OCI-LY1 (cell line): ENCODE measurements at regions not wholly inside any gene's neighbourhood (a gene's known extent, or its start where the extent isn't known, plus 50 kb on each side); places are given as distances from the start of the nearest gene placed in this dataset.

ENCODE experiments used
- H2AFZ ChIP-seq: fragments of 200-600 bp; sonication (generic), shearing (Covaris generic); 2 replicates; pipeline ENCODE4 v1.6.0; 2014; ENCODE audit warnings: antibody characterized with exemption, mild to moderate bottlenecking, low read length
- H3F3A ChIP-seq: fragments of 200-600 bp; sonication (generic), shearing (Covaris generic); 2 replicates; pipeline ENCODE4 v1.6.0; 2014; ENCODE audit warnings: mild to moderate bottlenecking, antibody characterized with exemption, low read length, moderate library complexity; ENCODE audit not compliant: insufficient read depth
- H3K27ac ChIP-seq: fragments of 200-600 bp; sonication (generic); 2 replicates; pipeline ENCODE4 v1.5.1; 2014; ENCODE audit warnings: low read length, mixed run types, mild to moderate bottlenecking, low read depth; ENCODE audit not compliant: poor library complexity, severe bottlenecking
- H3K27me3 ChIP-seq: fragments of 200-600 bp; sonication (generic); 2 replicates; pipeline ENCODE4 v1.6.0; 2014; ENCODE audit warnings: antibody characterized with exemption, mild to moderate bottlenecking, low read length, moderate library complexity; ENCODE audit not compliant: insufficient read depth
- H3K36me3 ChIP-seq: fragments of 200-600 bp; sonication (generic); 2 replicates; pipeline ENCODE4 v1.6.1; 2014; ENCODE audit warnings: mild to moderate bottlenecking, antibody characterized with exemption, low read length, moderate library complexity, mixed read lengths; ENCODE audit not compliant: insufficient read depth
- H3K4me1 ChIP-seq: fragments of 200-600 bp; sonication (generic); 2 replicates; pipeline ENCODE4 v1.5.1; 2014; ENCODE audit warnings: mild to moderate bottlenecking, low read length, moderate library complexity; ENCODE audit not compliant: insufficient read depth, severe bottlenecking
- H3K4me2 ChIP-seq: fragments of 200-600 bp; sonication (generic), shearing (Covaris generic); 2 replicates; pipeline ENCODE4 v1.6.1; 2014; ENCODE audit warnings: low read length
- H3K4me3 ChIP-seq: fragments of 200-600 bp; sonication (generic); 2 replicates; pipeline ENCODE4 v1.5.1; 2014; ENCODE audit warnings: low read length, low read depth, mild to moderate bottlenecking, mixed read lengths; ENCODE audit not compliant: poor library complexity, severe bottlenecking
- H3K79me2 ChIP-seq: fragments of 200-600 bp; shearing (Covaris generic); 2 replicates; pipeline ENCODE4 v1.6.1; 2016; ENCODE audit warnings: mixed run types, low read length, mixed read lengths; ENCODE audit not compliant: insufficient read depth
- H3K9ac ChIP-seq: fragments of 200-600 bp; sonication (generic), shearing (Covaris generic); 2 replicates; pipeline ENCODE4 v1.6.1; 2014; ENCODE audit warnings: mild to moderate bottlenecking, low read length, mixed read lengths
- H3K9me2 ChIP-seq: fragments of 200-600 bp; sonication (generic), shearing (Covaris generic); 2 replicates; pipeline ENCODE4 v1.6.1; 2014; ENCODE audit warnings: low read depth, mild to moderate bottlenecking, low read length, mixed read lengths
- H3K9me3 ChIP-seq: fragments of 200-600 bp; shearing (Covaris generic); 2 replicates; pipeline ENCODE4 v1.6.1; 2014; ENCODE audit warnings: low read length, mixed read lengths
- H4K20me1 ChIP-seq: fragments of 200-600 bp; sonication (generic), shearing (Covaris generic); 2 replicates; pipeline ENCODE4 v1.6.0; 2016; ENCODE audit warnings: mild to moderate bottlenecking, low read length; ENCODE audit not compliant: insufficient read depth
- CTCF ChIP-seq: fragments of 200-600 bp; sonication (generic), shearing (Covaris generic); IDR thresholded peaks from 2 replicates; pipeline ENCODE4 v1.5.1; 2017; ENCODE audit warnings: mild to moderate bottlenecking, antibody characterized with exemption, low read length, moderate library complexity, mixed read lengths
- EZH2 ChIP-seq: fragments of 200-600 bp; sonication (generic), shearing (Covaris generic); IDR thresholded peaks from 2 replicates; pipeline ENCODE4 v1.8.0; 2017; ENCODE audit warnings: borderline replicate concordance, mixed run types, mild to moderate bottlenecking, antibody characterized with exemption, low read length, moderate library complexity, mixed read lengths

GRCh38 chr5:60323596-60323995 lies 376.4 kb downstream of the DEPDC1B start:
- no peaks in the 10 kb centered on the region for H3K4me1 ChIP-seq
- no peaks in the 10 kb centered on the region for H3K79me2 ChIP-seq
- no peaks in the 10 kb centered on the region for H3K36me3 ChIP-seq
- no peak overlapping the region for H3K4me3 ChIP-seq
- H3K9me2 ChIP-seq: no peaks in the 10 kb centered on the region
- H3K9ac ChIP-seq: no peak overlapping the region
- no peak overlapping the region for H3K4me2 ChIP-seq
- H3K9me3 ChIP-seq: no peaks in the 10 kb centered on the region
- no peak overlapping the region for H3K27ac ChIP-seq
- H4K20me1 ChIP-seq: no peaks in the 10 kb centered on the region
- H2AFZ ChIP-seq: no peak overlapping the region
- TF ChIP-seq CTCF (no peak), EZH2 (no peak)
- H3F3A ChIP-seq: no peaks in the 10 kb centered on the region
- no peaks in the 10 kb centered on the region for H3K27me3 ChIP-seq

- Histone ChIP-seq H3K9me3 (no peaks in the 10 kb centered on the region), H3K9me2 (no peaks in the 10 kb centered on the region), H3K4me3 (no peak overlapping the region), H3K27ac (no peak overlapping the region), H3K79me2 (no peaks in the 10 kb centered on the region), H4K20me1 (no peaks in the 10 kb centered on the region), H3K4me1 (no peaks in the 10 kb centered on the region), H3F3A (no peaks in the 10 kb centered on the region), H3K27me3 (no peaks in the 10 kb centered on the region), H3K4me2 (no peak overlapping the region), H2AFZ (no peak overlapping the region), H3K9ac (no peak overlapping the region), H3K36me3 (no peaks in the 10 kb centered on the region)
- TF ChIP-seq EZH2 (no peak), CTCF (no peak)
Measured at GRCh38 chr5:60312098-60312497, 387.9 kb downstream of the DEPDC1B start.

- no peaks in the 10 kb centered on the region for H3F3A ChIP-seq
- H3K4me2 ChIP-seq: no peak overlapping the region
- H4K20me1 ChIP-seq: no peaks in the 10 kb centered on the region
- TF ChIP-seq CTCF: no peak
- TF ChIP-seq EZH2: no peak
- H3K79me2 ChIP-seq: no peaks in the 10 kb centered on the region
- no peaks in the 10 kb centered on the region for H3K4me1 ChIP-seq
- no peaks in the 10 kb centered on the region for H3K9me2 ChIP-seq
- H2AFZ ChIP-seq: no peak overlapping the region
- no peaks in the 10 kb centered on the region for H3K36me3 ChIP-seq
- H3K9me3 ChIP-seq: no peaks in the 10 kb centered on the region
- H3K27me3 ChIP-seq: no peaks in the 10 kb centered on the region
- H3K4me3 ChIP-seq: no peak overlapping the region
- H3K9ac ChIP-seq: no peak overlapping the region
- H3K27ac ChIP-seq: no peak overlapping the region
Measured at GRCh38 chr5:60299944-60300343, 400.0 kb downstream of the DEPDC1B start.
